ENCODE measurements at regions not wholly inside any gene's neighbourhood (a gene's known extent, or its start where the extent isn't known, plus 50 kb on each side); places are given as distances from the start of the nearest gene placed in this dataset.

DNA sequence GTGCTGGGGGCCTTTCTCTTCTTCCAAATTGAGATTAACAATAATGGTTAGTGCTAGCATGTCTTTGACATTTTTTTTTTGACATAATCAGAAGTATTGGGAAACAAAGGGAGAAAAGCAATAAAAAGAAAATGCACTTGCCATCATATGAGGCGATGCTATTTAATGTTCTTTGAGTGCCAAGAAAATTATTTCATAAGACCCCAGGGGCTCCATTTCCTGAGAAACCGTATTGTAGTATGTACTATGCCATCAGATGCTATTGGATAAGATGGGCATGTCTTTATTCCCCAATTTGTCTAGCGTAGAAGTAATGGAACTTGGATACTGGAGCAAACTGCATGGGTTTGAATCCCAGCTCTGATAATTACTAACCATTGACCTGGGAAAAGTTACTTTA is 408.9 kb downstream of the ADRA2A start:
- TF ChIP-seq POLR2A (IDR thresholded peaks at IDR 0.05; ENCODE audit: low read depth, low read length) (no peak), EZH2 (IDR thresholded peaks at IDR 0.05; ENCODE audit: borderline replicate concordance, low read depth, low read length, severe bottlenecking) (no peak), JUN (IDR thresholded peaks at IDR 0.05; ENCODE audit: borderline replicate concordance, insufficient read depth, insufficient read length, low read depth) (no peak), GATA2 (IDR thresholded peaks at IDR 0.05; ENCODE audit: insufficient read depth, insufficient read length, low read depth, low read length) (no peak), POLR2AphosphoS5 (IDR thresholded peaks at IDR 0.05; ENCODE audit: insufficient read depth, low read depth, low read length) (no peak), MYC (IDR thresholded peaks at IDR 0.05; ENCODE audit: low read depth, low read length) (no peak), FOS (IDR thresholded peaks at IDR 0.05; ENCODE audit: borderline replicate concordance, insufficient read depth, low read length) (no peak)
- TF ChIP-seq, protein P1, sequence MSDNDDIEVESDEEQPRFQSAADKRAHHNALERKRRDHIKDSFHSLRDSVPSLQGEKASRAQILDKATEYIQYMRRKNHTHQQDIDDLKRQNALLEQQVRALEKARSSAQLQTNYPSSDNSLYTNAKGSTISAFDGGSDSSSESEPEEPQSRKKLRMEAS (IDR thresholded peaks at IDR 0.05; ENCODE audit: insufficient read depth, insufficient read length) = no peak
- TF ChIP-seq, protein P2, sequence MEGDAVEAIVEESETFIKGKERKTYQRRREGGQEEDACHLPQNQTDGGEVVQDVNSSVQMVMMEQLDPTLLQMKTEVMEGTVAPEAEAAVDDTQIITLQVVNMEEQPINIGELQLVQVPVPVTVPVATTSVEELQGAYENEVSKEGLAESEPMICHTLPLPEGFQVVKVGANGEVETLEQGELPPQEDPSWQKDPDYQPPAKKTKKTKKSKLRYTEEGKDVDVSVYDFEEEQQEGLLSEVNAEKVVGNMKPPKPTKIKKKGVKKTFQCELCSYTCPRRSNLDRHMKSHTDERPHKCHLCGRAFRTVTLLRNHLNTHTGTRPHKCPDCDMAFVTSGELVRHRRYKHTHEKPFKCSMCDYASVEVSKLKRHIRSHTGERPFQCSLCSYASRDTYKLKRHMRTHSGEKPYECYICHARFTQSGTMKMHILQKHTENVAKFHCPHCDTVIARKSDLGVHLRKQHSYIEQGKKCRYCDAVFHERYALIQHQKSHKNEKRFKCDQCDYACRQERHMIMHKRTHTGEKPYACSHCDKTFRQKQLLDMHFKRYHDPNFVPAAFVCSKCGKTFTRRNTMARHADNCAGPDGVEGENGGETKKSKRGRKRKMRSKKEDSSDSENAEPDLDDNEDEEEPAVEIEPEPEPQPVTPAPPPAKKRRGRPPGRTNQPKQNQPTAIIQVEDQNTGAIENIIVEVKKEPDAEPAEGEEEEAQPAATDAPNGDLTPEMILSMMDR (IDR thresholded peaks at IDR 0.05; ENCODE audit: extremely low read depth in 1 of 2, insufficient read depth in 1 of 2, low read depth in 1 of 2, low read length in 2 of 2) = no peak
- dilution Hi-C loops (cut with MboI; ENCODE audit: extremely low pct_ligation_motif_present, low sequenced_read_pairs) = no loop called here
- CTCF ChIA-PET = no interaction called here
- H3K4me3 ChIP-seq (replicated peaks in 1 of 3; ENCODE audit: insufficient read depth in 1 of 3, low read depth in 1 of 3, low read length in 3 of 3) = no peak overlapping the region
- H3K27me3 ChIP-seq (ENCODE audit: control insufficient read depth in 2 of 2, insufficient read depth in 2 of 2, low read length in 2 of 2) = no peaks in the 10 kb centered on the region
- H3K9ac ChIP-seq (replicated peaks; ENCODE audit: extremely low read depth, insufficient read depth, low read length) = no peak overlapping the region
- H3K9me3 ChIP-seq (replicated peaks; ENCODE audit: control insufficient read depth, insufficient read depth, low read length) = peaks cover 5% of the 10 kb centered on the region
- no peaks in the 10 kb centered on the region for H3K36me3 ChIP-seq (ENCODE audit: control insufficient read depth in 2 of 2, extremely low read depth in 1 of 2, insufficient read depth in 2 of 2, low read length in 2 of 2)
- H3K79me2 ChIP-seq (ENCODE audit: control insufficient read depth, insufficient read depth, low read length) = no peaks in the 10 kb centered on the region
- BruUV-seq (replicated peaks) = no TSS peak
- POLR2A ChIA-PET = no interaction called here
- no peaks in the 10 kb centered on the region for H3K9me1 ChIP-seq (replicated peaks; ENCODE audit: control insufficient read depth, extremely low read depth, insufficient read depth, low read length)
- no peaks in the 10 kb centered on the region for H4K20me1 ChIP-seq (replicated peaks; ENCODE audit: control insufficient read depth, extremely low read depth, insufficient read depth, low read length)
- no peak overlapping the region for H3K27ac ChIP-seq (ENCODE audit: insufficient read depth, low read depth, low read length)
- H2AFZ ChIP-seq (ENCODE audit: low read depth, low read length) = no peak overlapping the region
- no peak for FAIRE-seq
- intact Hi-C loops (cut with micrococcal nuclease) = no loop called here
- H3K4me2 ChIP-seq (ENCODE audit: insufficient read depth, low read length) = no peak overlapping the region
- H3K4me1 ChIP-seq (ENCODE audit: control insufficient read depth, extremely low read depth, insufficient read depth, low read length) = no peaks in the 10 kb centered on the region
- DNase-seq (ENCODE audit: low read depth, low spot score) = no peak

Data from endothelial cell of umbilical vein (primary cell).